ENCODE measurements at regions not wholly inside any gene's neighbourhood (a gene's known extent, or its start where the extent isn't known, plus 50 kb on each side); places are given as distances from the start of the nearest gene placed in this dataset.

GRCh38 chr11:116177521-116178210 lies 595.1 kb downstream of the BUD13 start:
- H3K4me3 Mint-ChIP-seq (ENCODE audit: unreplicated experiment): no peak overlapping the region
- no peak for TF ChIP-seq CTCF (IDR thresholded peaks at IDR 0.05)
- no peak overlapping the region for H3K27ac Mint-ChIP-seq (ENCODE audit: unreplicated experiment)
- peaks cover 17% of the 10 kb centered on the region for H3K27me3 Mint-ChIP-seq (ENCODE audit: unreplicated experiment)
- no peaks in the 10 kb centered on the region for H3K9me3 Mint-ChIP-seq (ENCODE audit: unreplicated experiment)
- DNase-seq (ENCODE audit: extremely low spot score, unreplicated experiment): no peak
- no peaks in the 10 kb centered on the region for H3K4me1 Mint-ChIP-seq (ENCODE audit: unreplicated experiment)
- H3K36me3 Mint-ChIP-seq (ENCODE audit: unreplicated experiment): no peaks in the 10 kb centered on the region

GRCh38 chr11:116176484-116177005 lies 596.2 kb downstream of the BUD13 start:
- H3K4me1 Mint-ChIP-seq (ENCODE audit: unreplicated experiment): no peaks in the 10 kb centered on the region
- H3K27ac Mint-ChIP-seq (ENCODE audit: unreplicated experiment): no peak overlapping the region
- peak; percentile 77 for DNase-seq (ENCODE audit: extremely low spot score, unreplicated experiment)
- no peaks in the 10 kb centered on the region for H3K36me3 Mint-ChIP-seq (ENCODE audit: unreplicated experiment)
- H3K27me3 Mint-ChIP-seq (ENCODE audit: unreplicated experiment): peaks cover 17% of the 10 kb centered on the region
- no peak for TF ChIP-seq CTCF (IDR thresholded peaks at IDR 0.05)
- H3K9me3 Mint-ChIP-seq (ENCODE audit: unreplicated experiment): no peaks in the 10 kb centered on the region
- H3K4me3 Mint-ChIP-seq (ENCODE audit: unreplicated experiment): no peak overlapping the region

- H3K4me1 Mint-ChIP-seq (ENCODE audit: unreplicated experiment): no peaks in the 10 kb centered on the region
- H3K36me3 Mint-ChIP-seq (ENCODE audit: unreplicated experiment): no peaks in the 10 kb centered on the region
- no peak overlapping the region for H3K4me3 Mint-ChIP-seq (ENCODE audit: unreplicated experiment)
- peak; percentile 6 for DNase-seq (ENCODE audit: extremely low spot score, unreplicated experiment)
- H3K9me3 Mint-ChIP-seq (ENCODE audit: unreplicated experiment): no peaks in the 10 kb centered on the region
- TF ChIP-seq CTCF (IDR thresholded peaks at IDR 0.05): no peak
- H3K27me3 Mint-ChIP-seq (ENCODE audit: unreplicated experiment): peaks cover 17% of the 10 kb centered on the region
- no peak overlapping the region for H3K27ac Mint-ChIP-seq (ENCODE audit: unreplicated experiment)
Measured at GRCh38 chr11:116175707-116176106, 597.1 kb downstream of the BUD13 start.

- TF ChIP-seq CTCF (IDR thresholded peaks at IDR 0.05): no peak
- peaks cover 17% of the 10 kb centered on the region for H3K27me3 Mint-ChIP-seq (ENCODE audit: unreplicated experiment)
- no peaks in the 10 kb centered on the region for H3K9me3 Mint-ChIP-seq (ENCODE audit: unreplicated experiment)
- H3K27ac Mint-ChIP-seq (ENCODE audit: unreplicated experiment): no peak overlapping the region
- H3K36me3 Mint-ChIP-seq (ENCODE audit: unreplicated experiment): no peaks in the 10 kb centered on the region
- peak; percentile 49 for DNase-seq (ENCODE audit: extremely low spot score, unreplicated experiment)
- no peaks in the 10 kb centered on the region for H3K4me1 Mint-ChIP-seq (ENCODE audit: unreplicated experiment)
- no peak overlapping the region for H3K4me3 Mint-ChIP-seq (ENCODE audit: unreplicated experiment)
Measured at GRCh38 chr11:116173941-116174911, 598.6 kb downstream of the BUD13 start.

GRCh38 chr11:116173506-116173905 lies 599.3 kb downstream of the BUD13 start:
- Mint-ChIP-seq H3K9me3 (ENCODE audit: unreplicated experiment) (no peaks in the 10 kb centered on the region), H3K27ac (ENCODE audit: unreplicated experiment) (no peak overlapping the region), H3K27me3 (ENCODE audit: unreplicated experiment) (peaks cover 17% of the 10 kb centered on the region), H3K36me3 (ENCODE audit: unreplicated experiment) (no peaks in the 10 kb centered on the region), H3K4me1 (ENCODE audit: unreplicated experiment) (no peaks in the 10 kb centered on the region), H3K4me3 (ENCODE audit: unreplicated experiment) (no peak overlapping the region)
- no peak for TF ChIP-seq CTCF (IDR thresholded peaks at IDR 0.05)
- peak; percentile 13 for DNase-seq (ENCODE audit: extremely low spot score, unreplicated experiment)
